ENCODE measurements at regions not wholly inside any gene's neighbourhood (a gene's known extent, or its start where the extent isn't known, plus 50 kb on each side); places are given as distances from the start of the nearest gene placed in this dataset.
A peak's percentile ranks its signal among the peaks of the same experiment; 100 is the strongest.

GRCh38 chr2:8236391-8236790, 445.5 kb upstream of the ID2 start:
- Mint-ChIP-seq H3K27ac (ENCODE audit: unreplicated experiment) (no peak overlapping the region), H3K4me1 (ENCODE audit: unreplicated experiment) (no peaks in the 10 kb centered on the region), H3K36me3 (ENCODE audit: unreplicated experiment) (no peaks in the 10 kb centered on the region), H3K27me3 (ENCODE audit: unreplicated experiment) (peaks cover 13% of the 10 kb centered on the region), H3K4me3 (ENCODE audit: unreplicated experiment) (no peak overlapping the region), H3K9me3 (ENCODE audit: unreplicated experiment) (no peaks in the 10 kb centered on the region)
- TF ChIP-seq, protein P1, sequence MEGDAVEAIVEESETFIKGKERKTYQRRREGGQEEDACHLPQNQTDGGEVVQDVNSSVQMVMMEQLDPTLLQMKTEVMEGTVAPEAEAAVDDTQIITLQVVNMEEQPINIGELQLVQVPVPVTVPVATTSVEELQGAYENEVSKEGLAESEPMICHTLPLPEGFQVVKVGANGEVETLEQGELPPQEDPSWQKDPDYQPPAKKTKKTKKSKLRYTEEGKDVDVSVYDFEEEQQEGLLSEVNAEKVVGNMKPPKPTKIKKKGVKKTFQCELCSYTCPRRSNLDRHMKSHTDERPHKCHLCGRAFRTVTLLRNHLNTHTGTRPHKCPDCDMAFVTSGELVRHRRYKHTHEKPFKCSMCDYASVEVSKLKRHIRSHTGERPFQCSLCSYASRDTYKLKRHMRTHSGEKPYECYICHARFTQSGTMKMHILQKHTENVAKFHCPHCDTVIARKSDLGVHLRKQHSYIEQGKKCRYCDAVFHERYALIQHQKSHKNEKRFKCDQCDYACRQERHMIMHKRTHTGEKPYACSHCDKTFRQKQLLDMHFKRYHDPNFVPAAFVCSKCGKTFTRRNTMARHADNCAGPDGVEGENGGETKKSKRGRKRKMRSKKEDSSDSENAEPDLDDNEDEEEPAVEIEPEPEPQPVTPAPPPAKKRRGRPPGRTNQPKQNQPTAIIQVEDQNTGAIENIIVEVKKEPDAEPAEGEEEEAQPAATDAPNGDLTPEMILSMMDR (IDR thresholded peaks at IDR 0.05) = no peak
- DNase-seq (ENCODE audit: extremely low spot score, unreplicated experiment) = no peak

DNA sequence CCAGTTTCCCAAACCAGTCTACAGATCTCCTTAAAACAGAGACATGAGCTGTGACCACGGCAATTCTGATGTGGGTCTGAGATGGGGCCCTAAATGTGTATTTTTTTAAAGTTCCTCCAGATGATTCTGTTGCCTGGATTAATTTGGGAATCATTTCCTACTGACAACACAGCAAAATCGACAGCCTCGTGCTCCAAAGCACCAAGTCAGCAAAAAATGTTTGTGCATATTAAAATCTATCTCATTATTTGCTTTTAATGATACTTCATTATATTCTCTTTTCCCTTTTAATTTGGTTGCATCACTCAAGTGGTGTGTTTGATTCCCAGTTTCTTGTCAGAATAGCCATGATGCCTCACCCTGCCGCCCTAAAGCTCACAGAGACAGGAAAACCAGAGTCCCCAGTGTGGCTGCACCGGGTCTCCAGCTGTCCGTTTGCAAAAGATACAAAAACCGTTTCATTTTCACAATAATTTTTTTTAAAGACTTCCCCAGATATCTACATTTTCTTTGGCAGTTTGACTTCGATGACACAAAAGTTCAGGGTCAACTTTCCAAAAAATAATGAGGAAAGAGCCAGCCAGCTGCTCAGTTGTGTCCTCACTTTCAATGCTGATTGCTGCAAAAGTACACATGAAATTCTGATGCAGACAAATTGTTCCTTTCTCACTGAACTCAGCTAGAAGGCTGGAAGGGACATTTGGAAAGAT, 443.2 kb upstream of the ID2 start:
- TF ChIP-seq, protein P1 (IDR thresholded peaks at IDR 0.05) = no peak
- peaks cover 1% of the 10 kb centered on the region for H3K9me3 Mint-ChIP-seq (ENCODE audit: unreplicated experiment)
- peaks cover 13% of the 10 kb centered on the region for H3K27me3 Mint-ChIP-seq (ENCODE audit: unreplicated experiment)
- no peak overlapping the region for H3K4me3 Mint-ChIP-seq (ENCODE audit: unreplicated experiment)
- H3K36me3 Mint-ChIP-seq (ENCODE audit: unreplicated experiment) = no peaks in the 10 kb centered on the region
- no peaks in the 10 kb centered on the region for H3K4me1 Mint-ChIP-seq (ENCODE audit: unreplicated experiment)
- no peak overlapping the region for H3K27ac Mint-ChIP-seq (ENCODE audit: unreplicated experiment)
- DNase-seq (ENCODE audit: extremely low spot score, unreplicated experiment) = peak; percentile 48

GRCh38 chr2:8239531-8240088, 442.2 kb upstream of the ID2 start:
- Mint-ChIP-seq H3K27me3 (ENCODE audit: unreplicated experiment) (peaks cover 13% of the 10 kb centered on the region), H3K4me1 (ENCODE audit: unreplicated experiment) (no peaks in the 10 kb centered on the region)
- DNase-seq (ENCODE audit: extremely low spot score, unreplicated experiment) = peak; percentile 30

GRCh38 chr2:8241317-8241716, 440.5 kb upstream of the ID2 start:
- Mint-ChIP-seq H3K4me1 (ENCODE audit: unreplicated experiment) (no peaks in the 10 kb centered on the region), H3K27ac (ENCODE audit: unreplicated experiment) (no peak overlapping the region), H3K27me3 (ENCODE audit: unreplicated experiment) (peaks cover 13% of the 10 kb centered on the region)

More at GRCh38 chr2:8239531-8240088, 442.2 kb upstream of the ID2 start:
- H3K36me3 Mint-ChIP-seq (ENCODE audit: unreplicated experiment) = no peaks in the 10 kb centered on the region
- H3K4me3 Mint-ChIP-seq (ENCODE audit: unreplicated experiment) = no peak overlapping the region
- H3K9me3 Mint-ChIP-seq (ENCODE audit: unreplicated experiment) = peaks cover 8% of the 10 kb centered on the region
- TF ChIP-seq, protein P1 (IDR thresholded peaks at IDR 0.05) = no peak
- H3K27ac Mint-ChIP-seq (ENCODE audit: unreplicated experiment) = no peak overlapping the region

DNA sequence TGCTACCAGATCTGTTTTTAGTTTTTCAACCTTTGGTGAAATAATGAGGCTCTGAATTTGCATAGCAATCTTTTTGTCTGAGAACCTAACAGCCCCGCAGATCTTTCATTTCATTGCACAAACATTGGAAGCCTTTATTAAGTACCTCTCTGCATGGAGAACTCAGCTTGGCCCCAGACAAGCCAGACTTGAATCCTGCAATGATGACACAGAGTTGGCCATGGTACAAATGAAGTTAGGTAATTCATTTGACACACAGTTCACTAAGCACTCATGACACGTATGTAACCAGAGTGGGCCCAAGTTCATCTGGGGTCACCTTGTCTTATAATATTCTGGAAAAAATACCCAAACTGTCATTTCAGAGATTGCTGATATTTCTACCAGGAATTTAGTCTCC, 439.1 kb upstream of the ID2 start:
- Mint-ChIP-seq H3K4me3 (ENCODE audit: unreplicated experiment) (no peak overlapping the region), H3K27ac (ENCODE audit: unreplicated experiment) (no peak overlapping the region), H3K36me3 (ENCODE audit: unreplicated experiment) (no peaks in the 10 kb centered on the region), H3K9me3 (ENCODE audit: unreplicated experiment) (peaks cover 13% of the 10 kb centered on the region), H3K27me3 (ENCODE audit: unreplicated experiment) (peaks cover 7% of the 10 kb centered on the region), H3K4me1 (ENCODE audit: unreplicated experiment) (no peaks in the 10 kb centered on the region)
- no peak for DNase-seq (ENCODE audit: extremely low spot score, unreplicated experiment)
- TF ChIP-seq, protein P1 (IDR thresholded peaks at IDR 0.05) = no peak

More at GRCh38 chr2:8241317-8241716, 440.5 kb upstream of the ID2 start:
- no peaks in the 10 kb centered on the region for H3K36me3 Mint-ChIP-seq (ENCODE audit: unreplicated experiment)
- peaks cover 9% of the 10 kb centered on the region for H3K9me3 Mint-ChIP-seq (ENCODE audit: unreplicated experiment)
- DNase-seq (ENCODE audit: extremely low spot score, unreplicated experiment) = peak; percentile 71
- TF ChIP-seq, protein P1 (IDR thresholded peaks at IDR 0.05) = no peak
- no peak overlapping the region for H3K4me3 Mint-ChIP-seq (ENCODE audit: unreplicated experiment)
